ENCODE measurements at regions not wholly inside any gene's neighbourhood (a gene's known extent, or its start where the extent isn't known, plus 50 kb on each side); places are given as distances from the start of the nearest gene placed in this dataset.

DNA sequence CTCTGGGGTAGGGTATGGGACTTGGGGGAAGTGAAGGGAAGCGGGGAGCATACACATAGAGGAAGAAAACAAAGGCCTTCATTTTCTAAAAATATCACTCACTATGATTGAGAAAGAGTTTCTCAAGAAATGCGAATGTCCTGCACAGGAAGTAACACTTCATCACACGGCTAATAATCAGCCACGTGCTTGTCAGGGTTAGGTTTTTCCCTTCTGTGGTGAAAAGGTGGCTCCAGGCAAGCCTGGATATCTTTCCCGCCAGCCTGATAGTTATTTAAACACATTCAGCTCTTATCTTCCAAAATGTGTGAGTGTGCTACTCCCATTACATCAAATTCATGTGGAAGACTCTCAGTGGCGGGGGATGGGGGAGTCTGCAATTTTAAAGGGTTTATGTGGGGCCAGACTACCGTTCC lies 166.4 kb upstream of the ADO start:
- TF ChIP-seq, protein P1, sequence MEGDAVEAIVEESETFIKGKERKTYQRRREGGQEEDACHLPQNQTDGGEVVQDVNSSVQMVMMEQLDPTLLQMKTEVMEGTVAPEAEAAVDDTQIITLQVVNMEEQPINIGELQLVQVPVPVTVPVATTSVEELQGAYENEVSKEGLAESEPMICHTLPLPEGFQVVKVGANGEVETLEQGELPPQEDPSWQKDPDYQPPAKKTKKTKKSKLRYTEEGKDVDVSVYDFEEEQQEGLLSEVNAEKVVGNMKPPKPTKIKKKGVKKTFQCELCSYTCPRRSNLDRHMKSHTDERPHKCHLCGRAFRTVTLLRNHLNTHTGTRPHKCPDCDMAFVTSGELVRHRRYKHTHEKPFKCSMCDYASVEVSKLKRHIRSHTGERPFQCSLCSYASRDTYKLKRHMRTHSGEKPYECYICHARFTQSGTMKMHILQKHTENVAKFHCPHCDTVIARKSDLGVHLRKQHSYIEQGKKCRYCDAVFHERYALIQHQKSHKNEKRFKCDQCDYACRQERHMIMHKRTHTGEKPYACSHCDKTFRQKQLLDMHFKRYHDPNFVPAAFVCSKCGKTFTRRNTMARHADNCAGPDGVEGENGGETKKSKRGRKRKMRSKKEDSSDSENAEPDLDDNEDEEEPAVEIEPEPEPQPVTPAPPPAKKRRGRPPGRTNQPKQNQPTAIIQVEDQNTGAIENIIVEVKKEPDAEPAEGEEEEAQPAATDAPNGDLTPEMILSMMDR (IDR thresholded peaks at IDR 0.05): no peak
- no peak for TF ChIP-seq POLR2A (IDR thresholded peaks at IDR 0.05)

All from testis (tissue), 2 donors.